K562 (cell line): ENCODE measurements at regions not wholly inside any gene's neighbourhood (a gene's known extent, or its start where the extent isn't known, plus 50 kb on each side); places are given as distances from the start of the nearest gene placed in this dataset.

Source experiments
- ATAC-seq: fragments of 200-7000 bp; cut with Tn5 transposase; 3 replicates; pipeline ENCODE4 v1.9.1; 2020; ENCODE audit warnings: moderate library complexity
- BruUV-seq: library from RNA; stranded (reverse); fragments of 400-500 nt; replicated peaks from 2 replicates; lab custom pipeline; 2021; lab: Mats Ljungman, UMichigan
- CTCF ChIA-PET: fragments of 300-600 bp; formaldehyde crosslinking; extraction: SDS; loops from one replicate; lab custom pipeline; 2021; ENCODE audit warnings: low intra/inter-chr PET ratio; lab: Yijun Ruan, JAX
- POLR2A ChIA-PET: fragments of 300-600, 350-650 bp; sonication (Branson Sonifier 250); formaldehyde crosslinking; extraction: SDS; loops from one replicate; lab custom pipeline; 2021; ENCODE audit warnings: antibody characterized with exemption, inconsistent platforms; lab: Yijun Ruan, JAX
- DNase-seq, 4 experiments: peaks; one replicate each; pipeline versions ENCODE4 v3.0.0 to v3.0.0-alpha.2; 2011 to 2018; ENCODE audit warnings: low spot score in 3 of 4, mixed read lengths in 3 of 4; ENCODE audit errors: extremely low read depth in 1 of 4
- FAIRE-seq: peaks from 2 replicates; lab custom pipeline; 2011; peaks lifted over from hg19 to GRCh38; lab: Jason Lieb, UNC
- H2AFZ ChIP-seq: 2 replicates; pipeline ENCODE4 v1.6.0; 2011; ENCODE audit warnings: low read depth, low read length, control low read depth, inconsistent platforms
- H3K27ac ChIP-seq: fragments of 200-600 bp; 3 replicates; pipeline ENCODE4 v1.8.0; 2011; ENCODE audit warnings: low read depth, mild to moderate bottlenecking, control low read depth, inconsistent platforms, low read length, moderate library complexity, mixed read lengths; ENCODE audit errors: extremely low read depth
- H3K27me3 ChIP-seq, 2 experiments: fragments of 300-600 bp in 1 of 2; 2 replicates in 1 of 2; 3 replicates in 1 of 2; pipeline versions ENCODE4 v1.6.0 to v1.8.0; 2011; ENCODE audit warnings: inconsistent platforms in 2 of 2, low read length in 2 of 2, mild to moderate bottlenecking in 1 of 2, mixed read lengths in 1 of 2, moderate library complexity in 1 of 2; ENCODE audit not compliant: control insufficient read depth in 2 of 2, insufficient read depth in 2 of 2
- H3K36me3 ChIP-seq: fragments of 300-600 bp; 3 replicates; pipeline ENCODE4 v1.8.0; 2011; ENCODE audit warnings: mild to moderate bottlenecking, low read length, inconsistent platforms; ENCODE audit not compliant: control insufficient read depth, insufficient read depth
- H3K4me1 ChIP-seq, 2 experiments: fragments of 200-600 bp in 1 of 2; replicated peaks in 1 of 2; 2 replicates in 1 of 2; 3 replicates in 1 of 2; pipeline versions ENCODE4 v1.5.1 to v1.8.0; 2011; ENCODE audit warnings: inconsistent platforms in 2 of 2, low read length in 2 of 2, mild to moderate bottlenecking in 1 of 2, mixed read lengths in 1 of 2, moderate library complexity in 1 of 2; ENCODE audit not compliant: control insufficient read depth in 2 of 2, insufficient read depth in 2 of 2
- H3K4me2 ChIP-seq: 2 replicates; pipeline ENCODE4 v1.6.1; 2011; ENCODE audit warnings: low read length, control low read depth, inconsistent platforms, mixed read lengths; ENCODE audit not compliant: insufficient read depth
- H3K4me3 ChIP-seq: fragments of 200-600 bp; sonication (generic), shearing (Covaris generic); 2 replicates; pipeline ENCODE4 v1.5.1; 2016; ENCODE audit warnings: control low read depth, inconsistent platforms
- H3K79me2 ChIP-seq: fragments of 200-600 bp; 3 replicates; pipeline ENCODE4 v1.8.0; 2011; ENCODE audit warnings: low read length, inconsistent platforms; ENCODE audit not compliant: control insufficient read depth, insufficient read depth
- H3K9ac ChIP-seq, 2 experiments: 2 replicates each; pipeline versions ENCODE4 v1.6.0 to v1.6.1; 2011; ENCODE audit warnings: low read depth in 2 of 2, low read length in 2 of 2, control low read depth in 1 of 2, inconsistent platforms in 1 of 2, mild to moderate bottlenecking in 1 of 2, mixed read lengths in 1 of 2; ENCODE audit not compliant: insufficient read depth in 1 of 2
- H3K9me1 ChIP-seq: one replicate; pipeline ENCODE4 v1.6.0; 2011; ENCODE audit warnings: inconsistent platforms, mild to moderate bottlenecking, low read length, moderate library complexity; ENCODE audit not compliant: control insufficient read depth, insufficient read depth
- H3K9me3 ChIP-seq: replicated peaks from 2 replicates; pipeline ENCODE4 v1.5.1; 2011; ENCODE audit warnings: low read depth, low read length, inconsistent platforms; ENCODE audit not compliant: control insufficient read depth, insufficient read depth
- H4K20me1 ChIP-seq: replicated peaks from 2 replicates; pipeline ENCODE4 v1.6.1; 2011; ENCODE audit warnings: low read length, inconsistent platforms, mixed read lengths; ENCODE audit not compliant: control insufficient read depth, insufficient read depth
- CEBPG ChIP-seq, 3 experiments: fragments of 200-800 bp in 1 of 3; sonication (Bioruptor generic) in 1 of 3; sonication (generic) in 1 of 3; formaldehyde crosslinking in 1 of 3; IDR thresholded peaks in 2 of 3; conservative IDR thresholded peaks in 1 of 3; 2 replicates each; pipeline versions ENCODE4 v1.6.1 to v1.8.0; 2016 to 2022; ENCODE audit warnings: missing compliant biosample characterization in 2 of 3, missing genetic modification characterization in 2 of 3, mild to moderate bottlenecking in 1 of 3, missing genetic modification reagents in 1 of 3
- CSDE1 ChIP-seq, 2 experiments: fragments of 450-650 bp; IDR thresholded peaks; 2 replicates each; pipeline ENCODE4 v1.6.1; 2016; ENCODE audit warnings: mild to moderate bottlenecking in 1 of 2
- MYNN ChIP-seq, 2 experiments: sonication (generic); formaldehyde crosslinking in 1 of 2; IDR thresholded peaks; 2 replicates each; pipeline versions ENCODE4 v1.5.0 to v1.6.1; 2016 to 2020; ENCODE audit warnings: antibody characterized with exemption in 1 of 2, missing genetic modification reagents in 1 of 2
- NFATC3 ChIP-seq: fragments of 450-650 bp; IDR thresholded peaks from 2 replicates; pipeline ENCODE4 v1.6.1; 2017; ENCODE audit warnings: mild to moderate bottlenecking
- ZNF140 ChIP-seq: fragments of 250-450 bp; sonication (Bioruptor Pico); IDR thresholded peaks from 2 replicates; pipeline ENCODE4 v1.8.0; 2021; ENCODE audit warnings: moderate library complexity, mild to moderate bottlenecking, inconsistent platforms
- ZNF143 ChIP-seq: sonication (generic); formaldehyde crosslinking; IDR thresholded peaks from 2 replicates; pipeline ENCODE4 v1.9.0; 2022; ENCODE audit warnings: mild to moderate bottlenecking, missing genetic modification reagents
- ZNF324 ChIP-seq: fragments of 250-450 bp; sonication (Bioruptor Pico); IDR thresholded peaks from 2 replicates; pipeline ENCODE4 v1.4.0; 2020; ENCODE audit warnings: mild to moderate bottlenecking
- WGBS: fragments of 100-300 bp; shearing (Covaris generic); methylation state at CpG from one replicate; pipeline ENCODE4 v1.1.6; 2016; ENCODE audit warnings: low coverage, mixed read lengths; ENCODE audit not compliant: insufficient coverage; ENCODE audit errors: missing lambda C conversion rate; 5-methylcytosine and 5-hydroxymethylcytosine counted together
- in situ Hi-C: fragments of 300-500 bp; cut with MboI; formaldehyde crosslinking; loops from 4 replicates; pipeline ENCODE4 v1.15.0; 2018; ENCODE audit warnings: inconsistent platforms, mixed read lengths
- intact Hi-C: fragments of 100-400 bp; cut with micrococcal nuclease; formaldehyde crosslinking; loops from 2 replicates; pipeline ENCODE4 v1.14.2; 2022

GRCh38 chr12:94805749-94806529, 155.6 kb upstream of the TMCC3 start:
- no peak overlapping the region for H3K27ac ChIP-seq
- FAIRE-seq (no peak), ATAC-seq (no peak), DNase-seq (no peak)
- H3K9ac ChIP-seq = no peak overlapping the region
- intact Hi-C loops = no loop called here
- H3K27me3 ChIP-seq = peaks cover 0 to 11% of the 10 kb centered on the region in 2 experiments; a peak in 1 of 5 replicates
- no peaks in the 10 kb centered on the region for H3K9me3 ChIP-seq
- TF ChIP-seq CSDE1 (IDR thresholded peaks at IDR 0.05) (no peak), ZNF143 (CRISPR knock-in tag) (no peak), NFATC3 (no peak), CEBPG (CRISPR knock-in tag; IDR thresholded peaks at IDR 0.05) (no peak), CEBPG (tag; conservative IDR thresholded peaks at IDR 0.05 in 1 of 2, IDR thresholded peaks at IDR 0.05 in 1 of 2) (peak in 1 of 2 experiments; percentile 38; a peak in 1 of 4 replicates), ZNF140 (CRISPR knock-in tag) (no peak), ZNF324 (no peak), MYNN (IDR thresholded peaks at IDR 0.05) (no peak), MYNN (CRISPR knock-in tag; IDR thresholded peaks at IDR 0.05) (no peak)
- no peak overlapping the region for H3K4me3 ChIP-seq
- 0% methylated on average over 2 of the region's 2 CpGs for WGBS
- no TSS peak for BruUV-seq
- ChIA-PET POLR2A (no interaction called here), CTCF (no interaction called here)
- in situ Hi-C loops = no loop called here
- H3K79me2 ChIP-seq = no peaks in the 10 kb centered on the region
- no peak overlapping the region for H3K4me2 ChIP-seq
- no peaks in the 10 kb centered on the region for H4K20me1 ChIP-seq
- no peaks in the 10 kb centered on the region for H3K4me1 ChIP-seq
- H3K36me3 ChIP-seq = no peaks in the 10 kb centered on the region
- H3K9me1 ChIP-seq = no peaks in the 10 kb centered on the region
- H2AFZ ChIP-seq = no peak overlapping the region
